GM23248 (cell line): ENCODE measurements at regions not wholly inside any gene's neighbourhood (a gene's known extent, or its start where the extent isn't known, plus 50 kb on each side); places are given as distances from the start of the nearest gene placed in this dataset.

Experiments used
- DNase-seq: peaks from one replicate; pipeline ENCODE4 v3.0.0-alpha.2; 2015
- H2AFZ ChIP-seq: fragments of 200-600 bp; sonication (generic); 2 replicates; pipeline ENCODE4 v1.6.1; 2016; ENCODE audit warnings: antibody characterized with exemption
- H3F3A ChIP-seq: fragments of 200-600 bp; sonication (generic); 2 replicates; pipeline ENCODE4 v1.6.1; 2016; ENCODE audit warnings: mild to moderate bottlenecking, antibody characterized with exemption, mixed run types; ENCODE audit not compliant: insufficient read depth
- H3K27ac ChIP-seq: fragments of 200-600 bp; sonication (generic); 2 replicates; pipeline ENCODE4 v1.5.1; 2016; ENCODE audit warnings: mild to moderate bottlenecking
- H3K27me3 ChIP-seq: fragments of 200-600 bp; sonication (generic); replicated peaks from 2 replicates; pipeline ENCODE4 v1.6.1; 2016; ENCODE audit warnings: mild to moderate bottlenecking; ENCODE audit not compliant: insufficient read depth
- H3K36me3 ChIP-seq: fragments of 200-600 bp; sonication (generic); 2 replicates; pipeline ENCODE4 v1.6.1; 2016; ENCODE audit warnings: low read depth, mild to moderate bottlenecking
- H3K4me1 ChIP-seq: fragments of 200-600 bp; sonication (generic); 2 replicates; pipeline ENCODE4 v1.6.1; 2016; ENCODE audit warnings: mild to moderate bottlenecking; ENCODE audit not compliant: insufficient read depth
- H3K4me2 ChIP-seq: fragments of 200-600 bp; sonication (generic); one replicate; pipeline ENCODE4 v1.6.1; 2016; ENCODE audit warnings: mild to moderate bottlenecking; ENCODE audit not compliant: unreplicated experiment
- H3K4me3 ChIP-seq: fragments of 200-600 bp; sonication (generic); 2 replicates; pipeline ENCODE4 v1.5.1; 2016; ENCODE audit warnings: mild to moderate bottlenecking
- H3K79me2 ChIP-seq: fragments of 200-600 bp; sonication (generic); 2 replicates; pipeline ENCODE4 v1.6.1; 2016; ENCODE audit warnings: mild to moderate bottlenecking; ENCODE audit not compliant: insufficient read depth
- H3K9ac ChIP-seq: fragments of 200-600 bp; sonication (generic); 2 replicates; pipeline ENCODE4 v1.6.1; 2016; ENCODE audit warnings: mild to moderate bottlenecking
- H3K9me2 ChIP-seq: fragments of 200-600 bp; sonication (generic); 2 replicates; pipeline ENCODE4 v1.6.1; 2016; ENCODE audit warnings: mixed run types, mild to moderate bottlenecking, moderate library complexity; ENCODE audit not compliant: insufficient read depth
- H3K9me3 ChIP-seq: fragments of 200-600 bp; sonication (generic); one replicate; pipeline ENCODE4 v1.6.1; 2017; ENCODE audit warnings: low read depth
- H4K20me1 ChIP-seq: fragments of 200-600 bp; sonication (generic); 2 replicates; pipeline ENCODE4 v1.6.0; 2016; ENCODE audit not compliant: insufficient read depth
- EZH2 ChIP-seq: fragments of 200-600 bp; sonication (generic); IDR thresholded peaks from 2 replicates; pipeline ENCODE4 v1.6.1; 2018; ENCODE audit warnings: antibody characterized with exemption, mild to moderate bottlenecking; ENCODE audit not compliant: insufficient read depth, poor library complexity, severe bottlenecking
- EZH2phosphoT487 ChIP-seq: fragments of 200-600 bp; sonication (generic); IDR thresholded peaks from 2 replicates; pipeline ENCODE4 v1.6.1; 2018; ENCODE audit warnings: antibody characterized with exemption, moderate library complexity, mild to moderate bottlenecking, low read depth; ENCODE audit not compliant: insufficient read depth
- WGBS, 2 experiments: methylation state at CpG; one replicate each; pipeline ENCODE4 v1.1.6; 2015 to 2017; ENCODE audit warnings: low lambda C conversion rate in 2 of 2, low coverage in 1 of 2; ENCODE audit errors: missing lambda C conversion rate in 2 of 2; 5-methylcytosine and 5-hydroxymethylcytosine counted together
- in situ Hi-C: fragments of 300-500 bp; cut with MboI; formaldehyde crosslinking; loops from 2 replicates; pipeline ENCODE4 v1.15.0; 2020

- in situ Hi-C loops, result no loop called here
These were observed 1213.7 kb downstream of the KCNT2 start for GRCh38 chr1:195394567-195394966.

GRCh38 chr1:195376190-195376589 lies 1232.0 kb downstream of the KCNT2 start:
- H2AFZ ChIP-seq, result no peak overlapping the region
- H4K20me1 ChIP-seq, result no peaks in the 10 kb centered on the region
- in situ Hi-C loops, result no loop called here
- H3K4me2 ChIP-seq, result no peak overlapping the region
- no peak overlapping the region for H3K4me3 ChIP-seq
- DNase-seq, result peak; percentile 30
- no peaks in the 10 kb centered on the region for H3K79me2 ChIP-seq
- no peaks in the 10 kb centered on the region for H3K27me3 ChIP-seq
- H3K9ac ChIP-seq, result no peak overlapping the region
- no peaks in the 10 kb centered on the region for H3K9me2 ChIP-seq
- TF ChIP-seq EZH2 (no peak), EZH2phosphoT487 (no peak)
- H3K36me3 ChIP-seq, result no peaks in the 10 kb centered on the region
- H3K4me1 ChIP-seq, result no peaks in the 10 kb centered on the region
- H3K9me3 ChIP-seq, result no peaks in the 10 kb centered on the region
- H3K27ac ChIP-seq, result no peak overlapping the region
- no peaks in the 10 kb centered on the region for H3F3A ChIP-seq

More at GRCh38 chr1:195394567-195394966, 1213.7 kb downstream of the KCNT2 start:
- Histone ChIP-seq H3K4me2 (no peak overlapping the region), H3K9me2 (0 out of 2 replicates have a peak, but pooled peaks cover 5% of the 10 kb centered on the region), H3K36me3 (no peaks in the 10 kb centered on the region), H3K9ac (no peak overlapping the region), H3K79me2 (no peaks in the 10 kb centered on the region), H3K27ac (no peak overlapping the region), H2AFZ (peak overlapping the region; percentile 42; the same call in 1 of the 2 replicates), H3K9me3 (no peaks in the 10 kb centered on the region), H4K20me1 (no peaks in the 10 kb centered on the region), H3K4me1 (no peaks in the 10 kb centered on the region), H3K27me3 (no peaks in the 10 kb centered on the region), H3K4me3 (no peak overlapping the region), H3F3A (no peaks in the 10 kb centered on the region)
- WGBS, 2 experiments, result 44 to 52% methylated on average over 1 of the region's 1 CpG
- TF ChIP-seq EZH2, result no peak
- no peak for TF ChIP-seq EZH2phosphoT487
- DNase-seq, result no peak

DNA sequence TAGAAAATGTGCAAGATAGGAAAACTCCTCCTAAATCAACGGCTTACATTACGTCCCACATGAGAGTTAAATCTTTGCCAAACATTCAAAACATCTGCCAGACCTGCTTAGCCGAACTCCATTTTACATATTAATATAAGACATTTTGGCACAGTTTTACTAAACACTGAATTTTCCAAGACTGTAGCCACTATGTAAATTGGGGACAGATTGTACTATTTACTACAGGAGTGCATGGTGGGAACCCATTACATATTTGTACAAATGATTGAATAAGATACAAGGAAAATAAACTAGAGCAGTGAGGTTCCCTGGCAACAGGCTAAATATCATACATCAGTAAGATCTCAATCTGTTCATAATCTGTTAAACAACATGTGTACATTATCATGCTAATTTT lies 1234.4 kb downstream of the KCNT2 start:
- no peak overlapping the region for H3K4me3 ChIP-seq
- H3K27ac ChIP-seq, result no peak overlapping the region
- H4K20me1 ChIP-seq, result no peaks in the 10 kb centered on the region
- H3K36me3 ChIP-seq, result no peaks in the 10 kb centered on the region
- in situ Hi-C loops, result no loop called here
- no peaks in the 10 kb centered on the region for H3K9me2 ChIP-seq
- no peak for DNase-seq
- H3K9me3 ChIP-seq, result no peaks in the 10 kb centered on the region
- no peaks in the 10 kb centered on the region for H3K4me1 ChIP-seq
- H3K4me2 ChIP-seq, result no peak overlapping the region
- H2AFZ ChIP-seq, result peak overlapping the region; percentile 52
- 15 to 23% methylated on average over 3 of the region's 3 CpGs for WGBS, 2 experiments
- TF ChIP-seq EZH2 (no peak), EZH2phosphoT487 (no peak)
- H3K9ac ChIP-seq, result no peak overlapping the region
- H3F3A ChIP-seq, result no peaks in the 10 kb centered on the region
- no peaks in the 10 kb centered on the region for H3K79me2 ChIP-seq
- no peaks in the 10 kb centered on the region for H3K27me3 ChIP-seq

GRCh38 chr1:195345149-195345548 lies 1263.1 kb downstream of the KCNT2 start:
- Histone ChIP-seq H3F3A (no peaks in the 10 kb centered on the region), H3K4me3 (no peak overlapping the region), H3K27me3 (no peaks in the 10 kb centered on the region), H3K27ac (no peak overlapping the region), H3K9ac (no peak overlapping the region), H3K4me1 (no peaks in the 10 kb centered on the region), H3K79me2 (no peaks in the 10 kb centered on the region), H3K4me2 (no peak overlapping the region), H3K9me2 (no peaks in the 10 kb centered on the region), H4K20me1 (no peaks in the 10 kb centered on the region), H2AFZ (0 out of 2 replicates have a peak overlapping the region, but pooled peaks have one; percentile 35), H3K9me3 (no peaks in the 10 kb centered on the region), H3K36me3 (no peaks in the 10 kb centered on the region)
- in situ Hi-C loops, result no loop called here
- DNase-seq, result no peak
- TF ChIP-seq EZH2phosphoT487 (no peak), EZH2 (no peak)
- WGBS, 2 experiments, result 67 to 72% methylated on average over 8 of the region's 8 CpGs

GRCh38 chr1:195337646-195338045 lies 1270.6 kb downstream of the KCNT2 start:
- no peak overlapping the region for H3K4me2 ChIP-seq
- no peaks in the 10 kb centered on the region for H4K20me1 ChIP-seq
- in situ Hi-C loops, result no loop called here
- H3K36me3 ChIP-seq, result no peaks in the 10 kb centered on the region
- H3K4me1 ChIP-seq, result peaks cover 23% of the 10 kb centered on the region; the same call in 1 of the 2 replicates
- no peaks in the 10 kb centered on the region for H3K79me2 ChIP-seq
- peaks cover 9% of the 10 kb centered on the region; the same call in 1 of the 2 replicates for H3F3A ChIP-seq
- no peak overlapping the region for H3K9ac ChIP-seq
- no peak overlapping the region for H3K4me3 ChIP-seq
- peak overlapping the region; percentile 77 for H2AFZ ChIP-seq
- no peak for TF ChIP-seq EZH2
- no peak for TF ChIP-seq EZH2phosphoT487
- no peaks in the 10 kb centered on the region for H3K9me3 ChIP-seq
- no peak for DNase-seq
- no peaks in the 10 kb centered on the region for H3K9me2 ChIP-seq
- H3K27ac ChIP-seq, result no peak overlapping the region
- no peaks in the 10 kb centered on the region for H3K27me3 ChIP-seq
